ENCODE measurements at regions not wholly inside any gene's neighbourhood (a gene's known extent, or its start where the extent isn't known, plus 50 kb on each side); places are given as distances from the start of the nearest gene placed in this dataset.

- DNase-seq = no peak
Measured at GRCh38 chr12:87317302-87317701, 711.9 kb downstream of the C12orf50 start.

- peak in 1 of 3 donors; percentile 36 for DNase-seq
Measured at GRCh38 chr12:87311206-87311605, 718.0 kb downstream of the C12orf50 start.

GRCh38 chr12:87310126-87310525 is 719.1 kb downstream of the C12orf50 start:
- no peak for DNase-seq

GRCh38 chr12:87305481-87305880 is 723.7 kb downstream of the C12orf50 start:
- no peak for DNase-seq

GRCh38 chr12:87304406-87304805 is 724.8 kb downstream of the C12orf50 start:
- DNase-seq = no peak

- DNase-seq = no peak
Measured at GRCh38 chr12:87303396-87304012, 725.7 kb downstream of the C12orf50 start.

GRCh38 chr12:87302126-87302745 is 727.0 kb downstream of the C12orf50 start:
- no peak for DNase-seq

GRCh38 chr12:87290505-87290904 is 738.7 kb downstream of the C12orf50 start:
- DNase-seq = no peak

- DNase-seq = no peak
Measured at GRCh38 chr12:87283886-87284285, 745.3 kb downstream of the C12orf50 start.

- no peak for DNase-seq
Measured at GRCh38 chr12:87283111-87283510, 746.1 kb downstream of the C12orf50 start.

- DNase-seq = no peak
Measured at GRCh38 chr12:87280893-87281292, 748.3 kb downstream of the C12orf50 start.

- DNase-seq = peak in 1 of 3 donors; percentile 11
Measured at GRCh38 chr12:87280356-87280755, 748.8 kb downstream of the C12orf50 start.

- peak in 2 of 3 donors; percentile 9 to 15 for DNase-seq
Measured at GRCh38 chr12:87274594-87275245, 754.5 kb downstream of the C12orf50 start.

- no peak for DNase-seq
Measured at GRCh38 chr12:87272851-87273250, 756.4 kb downstream of the C12orf50 start.

- no peak for DNase-seq
Measured at GRCh38 chr12:87270919-87271318, 758.3 kb downstream of the C12orf50 start.

- no peak for DNase-seq
Measured at GRCh38 chr12:87266305-87266704, 762.9 kb downstream of the C12orf50 start.

- DNase-seq = no peak
Measured at GRCh38 chr12:87259391-87259790, 769.8 kb downstream of the C12orf50 start.

GRCh38 chr12:87254381-87255030 is 774.7 kb downstream of the C12orf50 start:
- no peak for DNase-seq

GRCh38 chr12:87253157-87253556 is 776.0 kb downstream of the C12orf50 start:
- no peak for DNase-seq

GRCh38 chr12:87246726-87247125 is 782.5 kb downstream of the C12orf50 start:
- no peak for DNase-seq

GRCh38 chr12:87238466-87238865 is 790.7 kb downstream of the C12orf50 start:
- no peak for DNase-seq

- no peak for DNase-seq
Measured at GRCh38 chr12:87234898-87235297, 794.3 kb downstream of the C12orf50 start.

GRCh38 chr12:87233671-87234070 is 795.5 kb downstream of the C12orf50 start:
- no peak for DNase-seq

GRCh38 chr12:87231818-87232217 is 797.4 kb downstream of the C12orf50 start:
- no peak for DNase-seq

Data from suppressor macrophage treated with lipopolysaccharide for 1 hour (primary cell).